ENCODE measurements at regions not wholly inside any gene's neighbourhood (a gene's known extent, or its start where the extent isn't known, plus 50 kb on each side); places are given as distances from the start of the nearest gene placed in this dataset.
"Not testable (repeated sequence)": the region's sequence is repeated elsewhere in the genome, so short reads cannot be mapped to it uniquely, and the experiment has no call there.

DNA sequence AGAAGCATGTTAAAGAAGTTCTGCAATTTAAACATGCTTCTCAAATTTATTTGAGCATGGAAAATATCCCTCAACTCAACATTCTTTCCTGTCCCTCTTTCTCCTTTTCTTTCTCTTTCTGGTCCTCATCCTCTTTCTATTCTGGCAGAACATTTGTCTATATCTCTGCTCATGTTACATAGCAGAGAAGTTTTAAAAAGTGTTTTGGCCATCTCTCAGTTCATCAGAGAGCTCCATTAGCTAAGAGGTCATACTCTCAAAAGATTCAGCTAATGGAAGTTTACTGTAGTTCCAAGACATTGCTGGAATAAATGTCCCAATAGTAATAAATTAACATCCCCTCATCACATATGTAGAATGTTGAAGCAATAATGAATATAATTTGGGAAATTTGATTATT is 53.5 kb downstream of the XCL2 start:
- H3K36me3 ChIP-seq (ENCODE audit: control insufficient read depth, insufficient read depth, low read length), result no peaks in the 10 kb centered on the region
- H3K27me3 ChIP-seq (replicated peaks; ENCODE audit: control insufficient read depth, insufficient read depth, low read length), result no peaks in the 10 kb centered on the region; the same call in 1 of the 2 replicates
- TF ChIP-seq, protein P1, sequence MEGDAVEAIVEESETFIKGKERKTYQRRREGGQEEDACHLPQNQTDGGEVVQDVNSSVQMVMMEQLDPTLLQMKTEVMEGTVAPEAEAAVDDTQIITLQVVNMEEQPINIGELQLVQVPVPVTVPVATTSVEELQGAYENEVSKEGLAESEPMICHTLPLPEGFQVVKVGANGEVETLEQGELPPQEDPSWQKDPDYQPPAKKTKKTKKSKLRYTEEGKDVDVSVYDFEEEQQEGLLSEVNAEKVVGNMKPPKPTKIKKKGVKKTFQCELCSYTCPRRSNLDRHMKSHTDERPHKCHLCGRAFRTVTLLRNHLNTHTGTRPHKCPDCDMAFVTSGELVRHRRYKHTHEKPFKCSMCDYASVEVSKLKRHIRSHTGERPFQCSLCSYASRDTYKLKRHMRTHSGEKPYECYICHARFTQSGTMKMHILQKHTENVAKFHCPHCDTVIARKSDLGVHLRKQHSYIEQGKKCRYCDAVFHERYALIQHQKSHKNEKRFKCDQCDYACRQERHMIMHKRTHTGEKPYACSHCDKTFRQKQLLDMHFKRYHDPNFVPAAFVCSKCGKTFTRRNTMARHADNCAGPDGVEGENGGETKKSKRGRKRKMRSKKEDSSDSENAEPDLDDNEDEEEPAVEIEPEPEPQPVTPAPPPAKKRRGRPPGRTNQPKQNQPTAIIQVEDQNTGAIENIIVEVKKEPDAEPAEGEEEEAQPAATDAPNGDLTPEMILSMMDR (IDR thresholded peaks at IDR 0.05; ENCODE audit: insufficient read depth, low read length, poor library complexity, severe bottlenecking), result no peak
- no peak for DNase-seq (ENCODE audit: extremely low read depth, insufficient read length)
- no peak overlapping the region for H3K4me3 ChIP-seq (replicated peaks; ENCODE audit: low read depth, low read length)

DNA sequence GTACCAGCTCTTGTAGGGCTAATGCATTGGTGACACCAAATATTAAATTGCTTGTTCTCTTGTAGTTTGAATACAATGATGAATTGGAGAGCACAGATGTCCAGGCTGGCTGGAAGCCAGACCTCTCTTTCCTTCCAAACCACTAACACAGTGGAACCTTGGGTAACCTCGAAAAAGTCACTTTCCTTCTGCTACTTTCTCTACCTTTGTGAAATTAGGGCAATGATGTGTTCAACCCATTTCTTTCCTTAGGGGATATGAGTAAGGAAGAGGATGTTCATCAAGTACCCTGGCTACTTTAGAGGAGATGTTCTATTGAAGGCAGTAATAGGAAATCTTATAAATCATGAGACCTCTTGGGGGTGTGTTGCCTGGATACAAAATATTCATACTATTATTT is 55.7 kb downstream of the XCL2 start:
- Histone ChIP-seq H3K4me3 (replicated peaks; ENCODE audit: low read depth, low read length) (no peak overlapping the region), H3K27me3 (replicated peaks; ENCODE audit: control insufficient read depth, insufficient read depth, low read length) (no peaks in the 10 kb centered on the region), H3K36me3 (ENCODE audit: control insufficient read depth, insufficient read depth, low read length) (no peaks in the 10 kb centered on the region)
- no peak for DNase-seq (ENCODE audit: extremely low read depth, insufficient read length)
- TF ChIP-seq, protein P1 (IDR thresholded peaks at IDR 0.05; ENCODE audit: insufficient read depth, low read length, poor library complexity, severe bottlenecking), result no peak

DNA sequence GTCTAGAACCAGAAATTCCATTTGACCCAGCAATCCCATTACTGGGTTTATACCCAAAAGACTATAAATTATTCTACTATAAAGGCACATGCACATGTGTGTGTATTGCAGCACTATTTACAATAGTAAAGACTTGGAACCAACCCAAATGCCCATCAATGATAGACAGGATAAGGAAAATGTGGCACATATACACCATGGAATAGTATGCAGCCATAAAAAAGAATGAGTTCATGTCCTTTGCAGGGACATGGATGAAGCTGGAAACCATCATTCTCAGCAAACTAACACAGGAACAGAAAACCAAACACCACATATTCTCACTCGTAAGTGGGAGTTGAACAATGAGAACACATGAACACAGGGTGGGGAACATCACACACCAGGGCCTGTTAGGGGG is 57.0 kb downstream of the XCL2 start:
- H3K36me3 ChIP-seq (ENCODE audit: control insufficient read depth, insufficient read depth, low read length); DNase-seq (ENCODE audit: extremely low read depth, insufficient read length); H3K4me3 ChIP-seq (replicated peaks; ENCODE audit: low read depth, low read length); H3K27me3 ChIP-seq (replicated peaks; ENCODE audit: control insufficient read depth, insufficient read depth, low read length): not testable (repeated sequence)

DNA sequence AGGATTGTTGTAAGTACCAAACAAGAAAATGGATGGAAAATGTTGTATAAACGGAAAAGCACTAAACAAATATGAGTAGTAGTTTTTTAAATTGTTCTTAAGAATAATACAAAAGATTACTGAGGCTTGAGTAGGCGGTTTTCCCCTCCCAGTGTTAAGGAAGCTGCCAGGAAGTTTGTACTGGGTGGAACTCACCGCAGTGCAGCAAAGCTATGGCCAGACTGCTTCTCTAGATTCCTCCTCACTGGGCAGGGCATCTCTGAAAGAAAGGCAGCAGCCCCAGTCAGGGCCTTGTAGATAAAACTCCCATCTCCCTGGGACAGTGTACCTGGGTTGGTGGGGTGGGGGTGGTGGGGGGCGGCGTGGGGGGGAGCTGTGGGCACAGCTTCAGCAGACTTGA is 58.7 kb downstream of the XCL2 start:
- TF ChIP-seq, protein P1 (IDR thresholded peaks at IDR 0.05; ENCODE audit: insufficient read depth, low read length, poor library complexity, severe bottlenecking), result no peak
- DNase-seq (ENCODE audit: extremely low read depth, insufficient read length), result no peak
- H3K4me3 ChIP-seq (replicated peaks; ENCODE audit: low read depth, low read length), result no peak overlapping the region

DNA sequence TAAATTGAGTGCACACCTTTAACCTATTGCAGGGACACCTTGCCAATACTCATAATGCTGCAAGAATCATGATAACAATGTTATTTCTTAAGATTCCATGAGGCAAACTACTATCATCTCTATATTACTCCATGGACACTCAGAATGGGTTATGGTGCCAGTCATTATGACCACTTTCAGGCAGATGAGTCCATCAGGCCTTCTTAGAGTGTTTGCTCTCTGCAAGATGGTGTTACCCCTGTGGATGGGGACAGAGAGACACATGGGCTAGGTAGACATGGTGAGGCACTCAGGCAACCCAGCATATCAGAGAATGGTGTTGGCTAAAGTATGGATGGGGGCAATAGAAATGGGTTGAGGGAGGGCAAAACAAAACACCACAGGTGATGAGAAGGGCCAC is 59.7 kb downstream of the XCL2 start:
- no peak for DNase-seq (ENCODE audit: extremely low read depth, insufficient read length)
- H3K36me3 ChIP-seq (ENCODE audit: control insufficient read depth, insufficient read depth, low read length), result no peaks in the 10 kb centered on the region
- TF ChIP-seq, protein P1 (IDR thresholded peaks at IDR 0.05; ENCODE audit: insufficient read depth, low read length, poor library complexity, severe bottlenecking), result no peak
- no peak overlapping the region for H3K4me3 ChIP-seq (replicated peaks; ENCODE audit: low read depth, low read length)
- H3K27me3 ChIP-seq (replicated peaks; ENCODE audit: control insufficient read depth, insufficient read depth, low read length), result no peaks in the 10 kb centered on the region

More for the DNA sequence above, 58.7 kb downstream of the XCL2 start:
- no peaks in the 10 kb centered on the region for H3K36me3 ChIP-seq (ENCODE audit: control insufficient read depth, insufficient read depth, low read length)
- no peaks in the 10 kb centered on the region for H3K27me3 ChIP-seq (replicated peaks; ENCODE audit: control insufficient read depth, insufficient read depth, low read length)

DNA sequence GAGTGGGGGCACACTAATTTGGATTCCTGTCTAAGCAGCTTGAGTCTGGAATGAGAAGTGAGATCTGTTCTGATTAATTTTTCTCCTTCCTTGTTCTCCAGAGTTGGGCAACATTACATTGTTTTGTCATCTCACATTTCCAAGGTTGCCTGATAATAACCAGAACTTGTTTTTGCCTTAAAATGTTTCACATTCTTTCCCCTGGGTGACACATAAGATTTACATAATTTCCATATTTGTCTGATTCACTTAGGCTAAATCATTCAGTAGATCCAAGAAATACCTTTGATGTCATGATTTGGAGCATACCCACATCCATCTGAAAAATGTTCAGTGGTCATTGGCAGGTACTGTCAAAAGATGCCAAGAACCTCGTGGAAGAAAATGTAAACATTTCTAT is 60.3 kb downstream of the XCL2 start:
- no peak overlapping the region for H3K4me3 ChIP-seq (replicated peaks; ENCODE audit: low read depth, low read length)
- TF ChIP-seq, protein P1 (IDR thresholded peaks at IDR 0.05; ENCODE audit: insufficient read depth, low read length, poor library complexity, severe bottlenecking), result no peak
- DNase-seq (ENCODE audit: extremely low read depth, insufficient read length), result no peak

More for the DNA sequence above, 60.3 kb downstream of the XCL2 start:
- Histone ChIP-seq H3K36me3 (ENCODE audit: control insufficient read depth, insufficient read depth, low read length) (no peaks in the 10 kb centered on the region), H3K27me3 (replicated peaks; ENCODE audit: control insufficient read depth, insufficient read depth, low read length) (no peaks in the 10 kb centered on the region)
